ENCODE measurements at regions not wholly inside any gene's neighbourhood (a gene's known extent, or its start where the extent isn't known, plus 50 kb on each side); places are given as distances from the start of the nearest gene placed in this dataset.

DNA sequence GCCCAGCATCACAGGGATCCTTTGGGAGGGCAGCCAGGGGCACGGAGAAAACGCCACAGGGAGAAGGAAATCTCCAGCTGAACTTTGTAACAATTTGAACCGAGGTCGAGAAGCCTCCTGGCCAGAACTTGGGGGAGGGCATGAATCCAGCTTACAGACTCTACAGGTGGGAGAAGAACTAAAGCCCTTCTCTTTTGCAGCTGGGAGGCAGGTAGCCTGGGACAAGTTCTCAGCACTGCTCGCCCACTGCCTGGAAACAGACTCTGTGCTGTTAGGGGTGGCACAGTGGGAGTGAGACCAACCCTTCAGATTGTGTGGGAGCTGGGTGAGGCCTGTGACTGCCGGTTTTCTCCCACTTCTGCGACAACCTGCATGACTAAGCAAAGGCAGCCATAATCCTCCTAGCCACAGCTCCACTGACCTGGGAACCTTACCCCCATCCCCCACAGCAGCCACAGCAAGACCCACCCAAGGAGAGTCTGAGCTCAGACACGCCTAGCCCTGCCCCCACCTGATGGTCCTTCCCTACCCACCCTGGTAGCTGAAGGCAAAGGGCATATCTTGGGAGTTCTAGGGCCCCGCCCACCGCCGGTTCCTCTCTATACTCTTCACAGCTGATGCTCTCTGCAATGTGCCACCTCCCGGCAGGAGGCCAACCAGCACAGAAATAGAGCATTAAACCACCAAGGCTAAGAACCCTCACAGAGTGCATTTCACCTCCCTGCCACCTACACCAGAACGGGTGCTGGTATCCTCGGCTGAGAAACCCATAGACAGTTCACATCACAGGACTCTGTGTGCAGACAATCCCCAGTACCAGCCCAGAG is 136.0 kb upstream of the SIX2 start:
- no peak for DNase-seq (ENCODE audit: low read depth)
- H3K4me3 ChIP-seq (ENCODE audit: low read depth, low read length), result no peak overlapping the region
- TF ChIP-seq, protein P1, sequence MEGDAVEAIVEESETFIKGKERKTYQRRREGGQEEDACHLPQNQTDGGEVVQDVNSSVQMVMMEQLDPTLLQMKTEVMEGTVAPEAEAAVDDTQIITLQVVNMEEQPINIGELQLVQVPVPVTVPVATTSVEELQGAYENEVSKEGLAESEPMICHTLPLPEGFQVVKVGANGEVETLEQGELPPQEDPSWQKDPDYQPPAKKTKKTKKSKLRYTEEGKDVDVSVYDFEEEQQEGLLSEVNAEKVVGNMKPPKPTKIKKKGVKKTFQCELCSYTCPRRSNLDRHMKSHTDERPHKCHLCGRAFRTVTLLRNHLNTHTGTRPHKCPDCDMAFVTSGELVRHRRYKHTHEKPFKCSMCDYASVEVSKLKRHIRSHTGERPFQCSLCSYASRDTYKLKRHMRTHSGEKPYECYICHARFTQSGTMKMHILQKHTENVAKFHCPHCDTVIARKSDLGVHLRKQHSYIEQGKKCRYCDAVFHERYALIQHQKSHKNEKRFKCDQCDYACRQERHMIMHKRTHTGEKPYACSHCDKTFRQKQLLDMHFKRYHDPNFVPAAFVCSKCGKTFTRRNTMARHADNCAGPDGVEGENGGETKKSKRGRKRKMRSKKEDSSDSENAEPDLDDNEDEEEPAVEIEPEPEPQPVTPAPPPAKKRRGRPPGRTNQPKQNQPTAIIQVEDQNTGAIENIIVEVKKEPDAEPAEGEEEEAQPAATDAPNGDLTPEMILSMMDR (IDR thresholded peaks at IDR 0.05; ENCODE audit: low read depth, low read length, missing control alignments), result no peak

DNA sequence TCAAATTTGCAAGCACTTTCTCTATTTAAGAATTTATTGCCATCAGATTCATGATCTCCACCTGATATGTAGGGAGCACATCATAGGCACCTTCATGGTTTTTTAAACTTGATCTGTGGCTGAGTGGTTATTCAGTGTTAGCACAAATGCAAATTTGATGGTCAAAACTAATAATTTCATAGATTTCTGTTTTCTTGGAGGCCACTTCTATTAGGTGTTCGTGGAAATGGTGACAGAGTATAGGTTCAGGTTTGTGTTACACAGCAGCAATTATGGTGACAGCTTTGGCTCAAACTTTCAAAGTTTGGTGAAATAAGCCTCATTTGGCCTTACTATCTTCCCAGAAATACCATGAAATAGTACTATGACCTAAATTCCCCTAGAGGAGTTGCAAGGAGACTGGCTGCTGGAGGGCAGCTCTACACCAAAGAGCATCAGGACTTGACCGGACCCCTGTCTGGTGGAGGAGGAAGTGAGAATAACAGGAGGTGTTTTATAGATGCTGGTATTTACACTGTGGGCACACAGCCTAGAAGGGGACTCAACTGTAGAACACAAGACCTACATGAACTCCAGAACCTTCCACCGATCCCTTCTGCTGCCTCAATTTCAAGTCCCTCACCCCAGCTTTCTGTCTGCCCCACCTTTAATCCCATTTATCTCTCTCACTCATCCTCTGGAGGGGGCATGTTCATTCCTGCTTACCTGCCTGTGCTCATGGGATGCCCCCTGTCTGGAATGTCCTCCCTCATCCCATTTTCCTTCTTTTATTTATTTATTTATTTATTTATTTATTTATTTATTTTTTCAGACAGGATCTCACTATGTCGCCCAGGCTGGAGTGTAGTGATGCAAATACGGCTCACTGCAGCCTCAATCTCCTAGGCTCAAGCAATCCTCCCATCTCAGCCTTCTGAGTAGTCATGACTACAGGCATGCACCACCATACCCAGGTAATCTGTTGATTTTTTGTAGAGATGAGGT is 132.9 kb upstream of the SIX2 start:
- H3K4me3 ChIP-seq (ENCODE audit: low read depth, low read length), result no peak overlapping the region
- no peak for DNase-seq (ENCODE audit: low read depth)
- TF ChIP-seq, protein P1 (IDR thresholded peaks at IDR 0.05; ENCODE audit: low read depth, low read length, missing control alignments), result no peak

DNA sequence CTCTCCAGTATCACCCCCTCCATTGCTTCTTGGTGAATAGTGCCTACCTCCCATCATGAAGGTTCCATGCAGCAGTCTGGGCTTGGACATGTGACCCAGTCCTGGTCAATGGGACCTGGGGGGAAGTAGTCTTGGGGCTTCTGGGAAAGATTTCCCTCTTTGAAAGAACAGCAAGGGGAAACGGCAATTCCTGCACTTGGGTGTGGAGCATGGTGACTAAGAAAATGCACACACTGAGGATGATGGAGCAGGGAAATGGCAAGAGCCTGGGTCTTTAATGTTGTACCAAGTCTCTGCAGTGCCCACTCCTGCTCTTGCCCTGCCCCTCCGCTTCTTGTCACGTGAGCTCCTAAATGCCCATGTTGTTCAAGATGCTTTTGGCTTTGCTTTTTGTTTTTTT is 131.4 kb upstream of the SIX2 start:
- DNase-seq (ENCODE audit: low read depth), result no peak
- TF ChIP-seq, protein P1 (IDR thresholded peaks at IDR 0.05; ENCODE audit: low read depth, low read length, missing control alignments), result no peak
- H3K4me3 ChIP-seq (ENCODE audit: low read depth, low read length), result no peak overlapping the region

DNA sequence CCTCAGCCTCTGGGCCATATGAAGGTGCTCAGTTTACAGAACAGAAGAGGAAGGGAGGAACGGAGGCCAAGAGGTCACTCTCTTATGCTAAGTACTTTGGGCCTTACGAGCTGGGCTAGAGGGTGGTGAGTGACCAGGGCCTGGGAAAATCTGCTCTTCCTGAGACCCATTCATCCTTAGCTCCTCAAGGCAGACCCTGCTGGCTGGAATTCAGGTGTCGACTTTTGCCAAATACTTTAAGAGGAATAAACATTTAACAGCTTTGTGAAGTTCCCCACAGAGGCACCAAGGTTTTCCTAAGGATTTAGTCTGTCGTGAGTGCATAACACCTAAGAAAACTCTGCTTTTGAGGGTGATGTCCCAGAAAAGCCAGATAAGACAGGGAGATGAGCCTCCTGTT is 129.7 kb upstream of the SIX2 start:
- TF ChIP-seq, protein P1 (IDR thresholded peaks at IDR 0.05; ENCODE audit: low read depth, low read length, missing control alignments), result no peak
- no peak overlapping the region for H3K4me3 ChIP-seq (ENCODE audit: low read depth, low read length)
- no peak for DNase-seq (ENCODE audit: low read depth)

DNA sequence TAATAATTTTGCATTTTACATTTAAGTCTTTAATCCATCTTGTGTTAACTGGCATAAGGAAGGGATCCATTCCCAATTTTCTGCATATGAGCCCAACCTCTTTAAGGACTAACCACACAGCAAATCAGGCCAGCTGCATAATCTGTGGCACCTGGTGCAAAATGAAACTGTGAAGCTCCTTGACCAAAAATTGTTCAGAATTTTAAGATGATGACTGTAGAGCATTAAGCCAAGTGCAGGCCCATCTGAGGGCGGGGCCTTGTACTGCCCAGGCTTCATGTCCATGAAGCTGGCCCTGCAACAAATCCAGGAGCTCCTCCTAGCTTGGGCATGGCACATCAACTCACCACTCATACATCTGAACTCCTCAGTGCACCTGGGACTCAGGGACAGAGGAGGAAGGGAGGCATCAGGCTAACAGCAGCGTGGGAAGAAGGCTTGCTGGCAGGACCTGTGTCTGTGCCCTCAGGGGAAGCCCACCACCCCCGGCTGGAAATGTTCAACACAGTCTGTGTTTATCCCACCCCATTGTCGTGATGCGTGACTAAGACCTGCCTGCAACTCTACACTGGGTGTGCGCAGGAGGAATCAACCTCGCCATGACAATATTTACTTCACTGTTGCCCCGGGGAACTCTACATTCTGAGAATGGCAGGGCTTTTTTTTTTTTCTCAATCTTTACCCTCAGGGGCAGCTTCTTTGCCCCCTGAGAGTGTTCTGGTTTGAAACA is 128.9 kb upstream of the SIX2 start:
- TF ChIP-seq, protein P1 (IDR thresholded peaks at IDR 0.05; ENCODE audit: low read depth, low read length, missing control alignments), result no peak
- no peak overlapping the region for H3K4me3 ChIP-seq (ENCODE audit: low read depth, low read length)
- DNase-seq (ENCODE audit: low read depth), result no peak

- TF ChIP-seq, protein P1 (IDR thresholded peaks at IDR 0.05; ENCODE audit: low read depth, low read length, missing control alignments), result no peak
- H3K4me3 ChIP-seq (ENCODE audit: low read depth, low read length), result no peak overlapping the region
- DNase-seq (ENCODE audit: low read depth), result peak; percentile 5
Measured at GRCh38 chr2:45134726-45135125, 125.5 kb upstream of the SIX2 start.
